HT-29 (cell line): ENCODE measurements at regions not wholly inside any gene's neighbourhood (a gene's known extent, or its start where the extent isn't known, plus 50 kb on each side); places are given as distances from the start of the nearest gene placed in this dataset.
"Not testable (repeated sequence)": the region's sequence is repeated elsewhere in the genome, so short reads cannot be mapped to it uniquely, and the experiment has no call there.

ENCODE experiments used
- DNase-seq: peaks from one replicate; pipeline ENCODE4 v3.0.0-alpha.2; 2015; ENCODE audit warnings: low spot score

GRCh38 chrX:65971151-65971550 lies 68.7 kb downstream of the VSIG4 start:
- DNase-seq: no peak

- not testable (repeated sequence) for DNase-seq
These were observed 72.7 kb downstream of the VSIG4 start for GRCh38 chrX:65967159-65967558.

- DNase-seq: no peak
These were observed 78.2 kb downstream of the VSIG4 start for GRCh38 chrX:65961714-65962113.

GRCh38 chrX:65948103-65948502 lies 91.8 kb downstream of the VSIG4 start:
- no peak for DNase-seq

GRCh38 chrX:65941775-65942174 lies 98.1 kb downstream of the VSIG4 start:
- no peak for DNase-seq

- no peak for DNase-seq
These were observed 106.7 kb downstream of the VSIG4 start for GRCh38 chrX:65933085-65933589.

GRCh38 chrX:65932173-65933084 lies 107.5 kb downstream of the VSIG4 start:
- DNase-seq: peak; percentile 92

- no peak for DNase-seq
These were observed 111.4 kb downstream of the VSIG4 start for GRCh38 chrX:65928522-65928921.

GRCh38 chrX:65927386-65927785 lies 112.5 kb downstream of the VSIG4 start:
- DNase-seq: not testable (repeated sequence)

- DNase-seq: no peak
These were observed 113.5 kb downstream of the VSIG4 start for GRCh38 chrX:65926095-65927019.

GRCh38 chrX:65925592-65925991 lies 114.3 kb downstream of the VSIG4 start:
- no peak for DNase-seq

GRCh38 chrX:65925005-65925404 lies 114.9 kb downstream of the VSIG4 start:
- DNase-seq: no peak

- no peak for DNase-seq
These were observed 118.5 kb downstream of the VSIG4 start for GRCh38 chrX:65921363-65921762.

GRCh38 chrX:65920620-65921019 lies 119.3 kb downstream of the VSIG4 start:
- no peak for DNase-seq

GRCh38 chrX:65910899-65911298 lies 129.0 kb downstream of the VSIG4 start:
- DNase-seq: no peak

- no peak for DNase-seq
These were observed 136.1 kb downstream of the VSIG4 start for GRCh38 chrX:65903750-65904149.

- DNase-seq: no peak
These were observed 137.9 kb downstream of the VSIG4 start for GRCh38 chrX:65902011-65902410.

GRCh38 chrX:65900850-65901844 lies 138.7 kb downstream of the VSIG4 start:
- no peak for DNase-seq

- peak; percentile 14 for DNase-seq
These were observed 145.7 kb downstream of the VSIG4 start for GRCh38 chrX:65894133-65894532.

- not testable (repeated sequence) for DNase-seq
These were observed 148.1 kb downstream of the VSIG4 start for GRCh38 chrX:65891817-65892216.

GRCh38 chrX:65888150-65888549 lies 151.7 kb downstream of the VSIG4 start:
- DNase-seq: not testable (repeated sequence)
